PC-3 (cell line): ENCODE measurements at regions not wholly inside any gene's neighbourhood (a gene's known extent, or its start where the extent isn't known, plus 50 kb on each side); places are given as distances from the start of the nearest gene placed in this dataset.

Source experiments
- CTCF ChIP-seq: fragments of 300-600 bp; sonication (generic); conservative IDR thresholded peaks from 2 replicates; pipeline ENCODE4 v1.5.1; 2017; ENCODE audit warnings: antibody characterized with exemption, low read depth, mild to moderate bottlenecking, low read length
- EZH2 ChIP-seq: fragments of 300-600 bp; sonication (generic); IDR thresholded peaks from one replicate; pipeline ENCODE4 v1.6.1; 2017; ENCODE audit warnings: antibody characterized with exemption, mild to moderate bottlenecking, low read length; ENCODE audit not compliant: unreplicated experiment

- no peak for TF ChIP-seq CTCF
- no peak for TF ChIP-seq EZH2
These were observed 363.8 kb downstream of the DOK5 start for GRCh38 chr20:54839224-54839623.
